ENCODE measurements at regions not wholly inside any gene's neighbourhood (a gene's known extent, or its start where the extent isn't known, plus 50 kb on each side); places are given as distances from the start of the nearest gene placed in this dataset.

GRCh38 chr6:16912756-16913155, 151.5 kb upstream of the ATXN1 start:
- Histone ChIP-seq H3K27ac (no peak overlapping the region), H3K4me1 (replicated peaks) (no peaks in the 10 kb centered on the region), H3K9me3 (no peaks in the 10 kb centered on the region), H3K27me3 (replicated peaks; ENCODE audit: insufficient read depth) (no peaks in the 10 kb centered on the region), H3K36me3 (no peaks in the 10 kb centered on the region), H3K4me3 (no peak overlapping the region)
- intact Hi-C loops (cut with DNase I) = no loop called here
- DNase-seq (ENCODE audit: low spot score) = no peak
- TF ChIP-seq CTCF (IDR thresholded peaks at IDR 0.05) (no peak), POLR2A (IDR thresholded peaks at IDR 0.05) (no peak), POLR2AphosphoS5 (IDR thresholded peaks at IDR 0.05) (no peak)

- H3K4me3 ChIP-seq = no peak overlapping the region
- H3K4me1 ChIP-seq (replicated peaks) = no peaks in the 10 kb centered on the region
- no peak for DNase-seq (ENCODE audit: low spot score)
- no peaks in the 10 kb centered on the region for H3K9me3 ChIP-seq
- H3K27ac ChIP-seq = no peak overlapping the region
- TF ChIP-seq POLR2AphosphoS5 (IDR thresholded peaks at IDR 0.05) (no peak), CTCF (IDR thresholded peaks at IDR 0.05) (no peak), POLR2A (IDR thresholded peaks at IDR 0.05) (no peak)
- H3K36me3 ChIP-seq = no peaks in the 10 kb centered on the region
- intact Hi-C loops (cut with DNase I) = no loop called here
- 91% methylated on average over 3 of the region's 3 CpGs for WGBS
- no peaks in the 10 kb centered on the region for H3K27me3 ChIP-seq (replicated peaks; ENCODE audit: insufficient read depth)
These were observed 149.8 kb upstream of the ATXN1 start for GRCh38 chr6:16911088-16911487.

GRCh38 chr6:16909658-16910360, 148.5 kb upstream of the ATXN1 start:
- WGBS = 90% methylated on average over 4 of the region's 4 CpGs
- Histone ChIP-seq H3K4me3 (no peak overlapping the region), H3K27me3 (replicated peaks; ENCODE audit: insufficient read depth) (no peaks in the 10 kb centered on the region), H3K9me3 (no peaks in the 10 kb centered on the region), H3K27ac (no peak overlapping the region), H3K4me1 (replicated peaks) (no peaks in the 10 kb centered on the region), H3K36me3 (no peaks in the 10 kb centered on the region)
- DNase-seq (ENCODE audit: low spot score) = no peak
- intact Hi-C loops (cut with DNase I) = no loop called here
- TF ChIP-seq CTCF (IDR thresholded peaks at IDR 0.05) = no peak
- TF ChIP-seq POLR2AphosphoS5 (IDR thresholded peaks at IDR 0.05) = no peak
- no peak for TF ChIP-seq POLR2A (IDR thresholded peaks at IDR 0.05)

GRCh38 chr6:16907991-16908390, 146.7 kb upstream of the ATXN1 start:
- no peaks in the 10 kb centered on the region for H3K4me1 ChIP-seq (replicated peaks)
- no peak overlapping the region for H3K4me3 ChIP-seq
- 96% methylated on average over 1 of the region's 1 CpG for WGBS
- no peak for DNase-seq (ENCODE audit: low spot score)
- intact Hi-C loops (cut with DNase I) = no loop called here
- H3K27ac ChIP-seq = no peak overlapping the region
- H3K9me3 ChIP-seq = no peaks in the 10 kb centered on the region
- no peaks in the 10 kb centered on the region for H3K27me3 ChIP-seq (replicated peaks; ENCODE audit: insufficient read depth)
- TF ChIP-seq POLR2AphosphoS5 (IDR thresholded peaks at IDR 0.05) = no peak
- no peak for TF ChIP-seq CTCF (IDR thresholded peaks at IDR 0.05)
- TF ChIP-seq POLR2A (IDR thresholded peaks at IDR 0.05) = no peak
- H3K36me3 ChIP-seq = no peaks in the 10 kb centered on the region

GRCh38 chr6:16904957-16905356, 143.7 kb upstream of the ATXN1 start:
- Histone ChIP-seq H3K4me3 (no peak overlapping the region), H3K27ac (no peak overlapping the region), H3K4me1 (replicated peaks) (no peaks in the 10 kb centered on the region), H3K27me3 (replicated peaks; ENCODE audit: insufficient read depth) (no peaks in the 10 kb centered on the region), H3K9me3 (no peaks in the 10 kb centered on the region), H3K36me3 (no peaks in the 10 kb centered on the region)
- no peak for DNase-seq (ENCODE audit: low spot score)
- TF ChIP-seq POLR2A (IDR thresholded peaks at IDR 0.05) (no peak), POLR2AphosphoS5 (IDR thresholded peaks at IDR 0.05) (no peak), CTCF (IDR thresholded peaks at IDR 0.05) (no peak)
- 88% methylated on average over 6 of the region's 6 CpGs for WGBS
- intact Hi-C loops (cut with DNase I) = no loop called here

All from prostate gland (tissue), 2 donors.